ENCODE measurements at regions not wholly inside any gene's neighbourhood (a gene's known extent, or its start where the extent isn't known, plus 50 kb on each side); places are given as distances from the start of the nearest gene placed in this dataset.

GRCh38 chr6:120498711-120499110 lies 835.6 kb downstream of the TBC1D32 start (continued):
- TF ChIP-seq NR2C2 (CRISPR knock-in tag; IDR thresholded peaks at IDR 0.05) (no peak), ARID4B (CRISPR knock-in tag; IDR thresholded peaks at IDR 0.05; ENCODE audit: borderline replicate concordance) (no peak), GRHL2 (CRISPR knock-in tag; IDR thresholded peaks at IDR 0.05; ENCODE audit: insufficient replicate concordance, severe bottlenecking) (no peak), ZNF219 (CRISPR knock-in tag; IDR thresholded peaks at IDR 0.05; ENCODE audit: borderline replicate concordance) (no peak)

GRCh38 chr6:120496661-120497060 lies 837.6 kb downstream of the TBC1D32 start:
- no peak for ATAC-seq
- Mint-ChIP-seq H3K4me3 (no peak overlapping the region), H3K27me3 (ENCODE audit: low read depth) (no peaks in the 10 kb centered on the region), H3K4me1 (no peaks in the 10 kb centered on the region), H3K36me3 (no peaks in the 10 kb centered on the region), H3K9me3 (no peaks in the 10 kb centered on the region), H3K27ac (no peak overlapping the region)
- ChIA-PET POLR2A (no interaction called here), CTCF (no interaction called here)
- DNase-seq (ENCODE audit: low spot score): no peak
- TF ChIP-seq ZNF396 (CRISPR knock-in tag; IDR thresholded peaks at IDR 0.05; ENCODE audit: borderline replicate concordance): no peak
- TF ChIP-seq E2F4 (CRISPR knock-in tag; IDR thresholded peaks at IDR 0.05; ENCODE audit: borderline replicate concordance, low read depth): no peak
- TF ChIP-seq JUN (CRISPR knock-in tag; IDR thresholded peaks at IDR 0.05): no peak

GRCh38 chr6:120493505-120493904 lies 840.8 kb downstream of the TBC1D32 start:
- POLR2A ChIA-PET: no interaction called here
- H3K4me1 Mint-ChIP-seq: no peaks in the 10 kb centered on the region
- no peak for DNase-seq (ENCODE audit: low spot score)
- H3K9me3 Mint-ChIP-seq: no peaks in the 10 kb centered on the region
- no peak overlapping the region for H3K4me3 Mint-ChIP-seq
- H3K27me3 Mint-ChIP-seq (ENCODE audit: low read depth): no peaks in the 10 kb centered on the region
- TF ChIP-seq E2F5 (CRISPR knock-in tag; IDR thresholded peaks at IDR 0.05) (no peak), OVOL2 (CRISPR knock-in tag; IDR thresholded peaks at IDR 0.05; ENCODE audit: borderline replicate concordance) (no peak), ATF2 (CRISPR knock-in tag; IDR thresholded peaks at IDR 0.05; ENCODE audit: borderline replicate concordance, low read depth) (no peak), ZNF512 (CRISPR knock-in tag; IDR thresholded peaks at IDR 0.05; ENCODE audit: borderline replicate concordance) (no peak), STAT6 (CRISPR knock-in tag; conservative IDR thresholded peaks at IDR 0.05; ENCODE audit: low read depth) (no peak), ARID4B (CRISPR knock-in tag; IDR thresholded peaks at IDR 0.05; ENCODE audit: borderline replicate concordance) (no peak), MXD4 (CRISPR knock-in tag; IDR thresholded peaks at IDR 0.05; ENCODE audit: borderline replicate concordance) (no peak)
- CTCF ChIA-PET: no interaction called here
- no peaks in the 10 kb centered on the region for H3K36me3 Mint-ChIP-seq
- ATAC-seq: no peak
- no peak overlapping the region for H3K27ac Mint-ChIP-seq
